ENCODE measurements at regions not wholly inside any gene's neighbourhood (a gene's known extent, or its start where the extent isn't known, plus 50 kb on each side); places are given as distances from the start of the nearest gene placed in this dataset.

GRCh38 chr1:98098473-98098872 lies 177.6 kb upstream of the DPYD start:
- no peaks in the 10 kb centered on the region for H3K9me3 ChIP-seq
- Mint-ChIP-seq H3K36me3 (no peaks in the 10 kb centered on the region), H3K9me3 (no peaks in the 10 kb centered on the region), H3K27ac (no peak overlapping the region), H3K27me3 (no peaks in the 10 kb centered on the region), H3K4me1 (no peaks in the 10 kb centered on the region), H3K4me3 (no peak overlapping the region)
- ChIA-PET POLR2A (no interaction called here), CTCF (no interaction called here)
- no peak for DNase-seq
- no peak for ATAC-seq (replicated peaks in 1 of 4)
- H3K27ac ChIP-seq (ENCODE audit: low read length) = no peak overlapping the region
- no peaks in the 10 kb centered on the region for H3K4me1 ChIP-seq (ENCODE audit: control insufficient read depth in 1 of 2, extremely low read depth in 1 of 2, insufficient read depth in 2 of 2, low read length in 2 of 2)
- H3K4me3 ChIP-seq (ENCODE audit: control insufficient read depth in 1 of 2, extremely low read depth in 1 of 2, low read length in 1 of 2) = no peak overlapping the region
- no peaks in the 10 kb centered on the region for H3K36me3 ChIP-seq (ENCODE audit: control insufficient read depth in 2 of 2, extremely low read depth in 1 of 2, insufficient read depth in 1 of 2, low read length in 1 of 2)
- H3K27me3 ChIP-seq (replicated peaks in 1 of 2; ENCODE audit: control insufficient read depth in 2 of 2, extremely low read depth in 1 of 2, insufficient read depth in 2 of 2, low read length in 1 of 2) = no peaks in the 10 kb centered on the region

- H3K4me1 ChIP-seq (ENCODE audit: control insufficient read depth in 1 of 2, extremely low read depth in 1 of 2, insufficient read depth in 2 of 2, low read length in 2 of 2) = no peaks in the 10 kb centered on the region
- H3K9me3 ChIP-seq = no peaks in the 10 kb centered on the region
- H3K4me3 ChIP-seq (ENCODE audit: control insufficient read depth in 1 of 2, extremely low read depth in 1 of 2, low read length in 1 of 2) = no peak overlapping the region
- no peak overlapping the region for H3K4me3 Mint-ChIP-seq
- no peak overlapping the region for H3K27ac ChIP-seq (ENCODE audit: low read length)
- H3K27me3 ChIP-seq (replicated peaks in 1 of 2; ENCODE audit: control insufficient read depth in 2 of 2, extremely low read depth in 1 of 2, insufficient read depth in 2 of 2, low read length in 1 of 2) = no peaks in the 10 kb centered on the region
- H3K27me3 Mint-ChIP-seq = no peaks in the 10 kb centered on the region
- ATAC-seq (replicated peaks in 1 of 4) (no peak), DNase-seq (no peak)
- no peaks in the 10 kb centered on the region for H3K36me3 Mint-ChIP-seq
- no peaks in the 10 kb centered on the region for H3K9me3 Mint-ChIP-seq
- H3K27ac Mint-ChIP-seq = no peak overlapping the region
- ChIA-PET CTCF (interaction anchor here in 1 of 2 donors (0.7 kb wide), 1 partner anchor 158 kb away, joined by 3 read pairs; no protein-coding TSS in a partner anchor), POLR2A (no interaction called here)
- H3K4me1 Mint-ChIP-seq = no peaks in the 10 kb centered on the region
- H3K36me3 ChIP-seq (ENCODE audit: control insufficient read depth in 2 of 2, extremely low read depth in 1 of 2, insufficient read depth in 1 of 2, low read length in 1 of 2) = no peaks in the 10 kb centered on the region
These were observed 169.5 kb upstream of the DPYD start for GRCh38 chr1:98090351-98090750.

- Histone ChIP-seq H3K27me3 (replicated peaks in 1 of 2; ENCODE audit: control insufficient read depth in 2 of 2, extremely low read depth in 1 of 2, insufficient read depth in 2 of 2, low read length in 1 of 2) (no peaks in the 10 kb centered on the region), H3K4me3 (ENCODE audit: control insufficient read depth in 1 of 2, extremely low read depth in 1 of 2, low read length in 1 of 2) (no peak overlapping the region), H3K9me3 (no peaks in the 10 kb centered on the region), H3K4me1 (ENCODE audit: control insufficient read depth in 1 of 2, extremely low read depth in 1 of 2, insufficient read depth in 2 of 2, low read length in 2 of 2) (no peaks in the 10 kb centered on the region), H3K36me3 (ENCODE audit: control insufficient read depth in 2 of 2, extremely low read depth in 1 of 2, insufficient read depth in 1 of 2, low read length in 1 of 2) (no peaks in the 10 kb centered on the region), H3K27ac (ENCODE audit: low read length) (no peak overlapping the region)
- H3K27ac Mint-ChIP-seq = no peak overlapping the region
- ChIA-PET CTCF (no interaction called here), POLR2A (no interaction called here)
- WGBS (ENCODE audit: insufficient coverage) = no CpG with 5 or more reads among the region's 3 CpGs
- H3K4me1 Mint-ChIP-seq = no peaks in the 10 kb centered on the region
- H3K9me3 Mint-ChIP-seq = no peaks in the 10 kb centered on the region
- no peak for DNase-seq
- peaks cover 0 to 3% of the 10 kb centered on the region in 2 donors for H3K27me3 Mint-ChIP-seq
- ATAC-seq (replicated peaks in 1 of 4) = no peak
- H3K4me3 Mint-ChIP-seq = no peak overlapping the region
- H3K36me3 Mint-ChIP-seq = no peaks in the 10 kb centered on the region
These were observed 167.5 kb upstream of the DPYD start for GRCh38 chr1:98088381-98088780.

GRCh38 chr1:98086796-98087441 lies 166.1 kb upstream of the DPYD start:
- POLR2A ChIA-PET = no interaction called here

GRCh38 chr1:98086156-98086555 lies 165.3 kb upstream of the DPYD start:
- CTCF ChIA-PET = no interaction called here
- Mint-ChIP-seq H3K4me3 (no peak overlapping the region), H3K27me3 (peaks cover 0 to 3% of the 10 kb centered on the region in 2 donors), H3K4me1 (no peaks in the 10 kb centered on the region), H3K36me3 (no peaks in the 10 kb centered on the region), H3K9me3 (no peaks in the 10 kb centered on the region), H3K27ac (no peak overlapping the region)
- Histone ChIP-seq H3K4me1 (ENCODE audit: control insufficient read depth in 1 of 2, extremely low read depth in 1 of 2, insufficient read depth in 2 of 2, low read length in 2 of 2) (no peaks in the 10 kb centered on the region), H3K27me3 (replicated peaks in 1 of 2; ENCODE audit: control insufficient read depth in 2 of 2, extremely low read depth in 1 of 2, insufficient read depth in 2 of 2, low read length in 1 of 2) (no peaks in the 10 kb centered on the region), H3K9me3 (no peaks in the 10 kb centered on the region), H3K4me3 (ENCODE audit: control insufficient read depth in 1 of 2, extremely low read depth in 1 of 2, low read length in 1 of 2) (no peak overlapping the region), H3K27ac (ENCODE audit: low read length) (no peak overlapping the region), H3K36me3 (ENCODE audit: control insufficient read depth in 2 of 2, extremely low read depth in 1 of 2, insufficient read depth in 1 of 2, low read length in 1 of 2) (no peaks in the 10 kb centered on the region)
- ATAC-seq (replicated peaks in 1 of 4) (no peak), DNase-seq (no peak)
- WGBS (ENCODE audit: insufficient coverage) = no CpG with 5 or more reads among the region's 1 CpG
- POLR2A ChIA-PET = no interaction called here

More at GRCh38 chr1:98086796-98087441, 166.1 kb upstream of the DPYD start:
- no peaks in the 10 kb centered on the region for H3K9me3 Mint-ChIP-seq
- DNase-seq (no peak), ATAC-seq (replicated peaks in 1 of 4) (no peak)
- no peak overlapping the region for H3K27ac ChIP-seq (ENCODE audit: low read length)
- H3K4me1 Mint-ChIP-seq = no peaks in the 10 kb centered on the region
- H3K27me3 Mint-ChIP-seq = peaks cover 0 to 3% of the 10 kb centered on the region in 2 donors
- no peaks in the 10 kb centered on the region for H3K9me3 ChIP-seq
- H3K36me3 ChIP-seq (ENCODE audit: control insufficient read depth in 2 of 2, extremely low read depth in 1 of 2, insufficient read depth in 1 of 2, low read length in 1 of 2) = no peaks in the 10 kb centered on the region
- H3K27ac Mint-ChIP-seq = no peak overlapping the region
- H3K4me3 Mint-ChIP-seq = no peak overlapping the region
- CTCF ChIA-PET = interaction anchor here (0.6 to 0.7 kb wide), 2 partner anchors 10 to 756 kb away, joined by 4 read pairs; no protein-coding TSS in a partner anchor
- H3K4me1 ChIP-seq (ENCODE audit: control insufficient read depth in 1 of 2, extremely low read depth in 1 of 2, insufficient read depth in 2 of 2, low read length in 2 of 2) = no peaks in the 10 kb centered on the region
- 76% methylated on average over 2 of the region's 3 CpGs for WGBS (ENCODE audit: insufficient coverage)
- H3K4me3 ChIP-seq (ENCODE audit: control insufficient read depth in 1 of 2, extremely low read depth in 1 of 2, low read length in 1 of 2) = no peak overlapping the region
- no peaks in the 10 kb centered on the region for H3K36me3 Mint-ChIP-seq
- no peaks in the 10 kb centered on the region for H3K27me3 ChIP-seq (replicated peaks in 1 of 2; ENCODE audit: control insufficient read depth in 2 of 2, extremely low read depth in 1 of 2, insufficient read depth in 2 of 2, low read length in 1 of 2)

GRCh38 chr1:98084188-98084587 lies 163.4 kb upstream of the DPYD start:
- ATAC-seq (replicated peaks in 1 of 4) (no peak), DNase-seq (no peak)
- no peaks in the 10 kb centered on the region for H3K36me3 Mint-ChIP-seq
- ChIA-PET POLR2A (no interaction called here), CTCF (no interaction called here)
- Histone ChIP-seq H3K36me3 (ENCODE audit: control insufficient read depth in 2 of 2, extremely low read depth in 1 of 2, insufficient read depth in 1 of 2, low read length in 1 of 2) (no peaks in the 10 kb centered on the region), H3K4me1 (ENCODE audit: control insufficient read depth in 1 of 2, extremely low read depth in 1 of 2, insufficient read depth in 2 of 2, low read length in 2 of 2) (no peaks in the 10 kb centered on the region), H3K27ac (ENCODE audit: low read length) (no peak overlapping the region), H3K9me3 (no peaks in the 10 kb centered on the region), H3K4me3 (ENCODE audit: control insufficient read depth in 1 of 2, extremely low read depth in 1 of 2, low read length in 1 of 2) (no peak overlapping the region), H3K27me3 (replicated peaks in 1 of 2; ENCODE audit: control insufficient read depth in 2 of 2, extremely low read depth in 1 of 2, insufficient read depth in 2 of 2, low read length in 1 of 2) (no peaks in the 10 kb centered on the region)
- H3K9me3 Mint-ChIP-seq = no peaks in the 10 kb centered on the region
- H3K4me3 Mint-ChIP-seq = no peak overlapping the region
- H3K4me1 Mint-ChIP-seq = no peaks in the 10 kb centered on the region
- 100% methylated on average over 1 of the region's 2 CpGs for WGBS (ENCODE audit: insufficient coverage)
- H3K27ac Mint-ChIP-seq = no peak overlapping the region
- H3K27me3 Mint-ChIP-seq = peaks cover 0 to 3% of the 10 kb centered on the region in 2 donors

GRCh38 chr1:98081944-98082343 lies 161.1 kb upstream of the DPYD start:
- no peaks in the 10 kb centered on the region for H3K36me3 ChIP-seq (ENCODE audit: control insufficient read depth in 2 of 2, extremely low read depth in 1 of 2, insufficient read depth in 1 of 2, low read length in 1 of 2)
- Mint-ChIP-seq H3K4me1 (peaks cover 0 to 2% (median under 1%) of the 10 kb centered on the region in 3 donors), H3K27ac (no peak overlapping the region), H3K4me3 (no peak overlapping the region), H3K27me3 (peaks cover 0 to 3% of the 10 kb centered on the region in 2 donors), H3K36me3 (no peaks in the 10 kb centered on the region), H3K9me3 (no peaks in the 10 kb centered on the region)
- H3K9me3 ChIP-seq = no peaks in the 10 kb centered on the region
- no peak overlapping the region for H3K27ac ChIP-seq (ENCODE audit: low read length)
- WGBS (ENCODE audit: insufficient coverage) = no CpG with 5 or more reads among the region's 1 CpG
- H3K27me3 ChIP-seq (replicated peaks in 1 of 2; ENCODE audit: control insufficient read depth in 2 of 2, extremely low read depth in 1 of 2, insufficient read depth in 2 of 2, low read length in 1 of 2) = no peaks in the 10 kb centered on the region
- CTCF ChIA-PET = interaction anchor here in 1 of 2 donors (0.7 kb wide), 1 partner anchor 431 kb away, joined by 4 read pairs; no protein-coding TSS in a partner anchor
- no peak overlapping the region for H3K4me3 ChIP-seq (ENCODE audit: control insufficient read depth in 1 of 2, extremely low read depth in 1 of 2, low read length in 1 of 2)
- ATAC-seq (replicated peaks in 1 of 4) (no peak), DNase-seq (no peak)
- no peaks in the 10 kb centered on the region for H3K4me1 ChIP-seq (ENCODE audit: control insufficient read depth in 1 of 2, extremely low read depth in 1 of 2, insufficient read depth in 2 of 2, low read length in 2 of 2)
- POLR2A ChIA-PET = interaction anchor here (0.6 to 0.7 kb wide), 2 partner anchors 1006 to 1898 kb away, joined by 6 to 7 read pairs; no protein-coding TSS in a partner anchor
